IMR-90 (cell line): ENCODE measurements at regions not wholly inside any gene's neighbourhood (a gene's known extent, or its start where the extent isn't known, plus 50 kb on each side); places are given as distances from the start of the nearest gene placed in this dataset.

Experiments
- ATAC-seq: fragments of 200-7000 bp; cut with Tn5 transposase; 2 replicates; pipeline ENCODE4 v1.9.1; 2020; ENCODE audit warnings: low read depth, mild to moderate bottlenecking, moderate library complexity
- BruUV-seq: library from RNA; stranded (reverse); fragments of 400-500 nt; replicated peaks from 2 replicates; lab custom pipeline; 2021; lab: Mats Ljungman, UMichigan
- CTCF ChIA-PET: fragments of 300-600 bp; formaldehyde crosslinking; extraction: SDS; loops from one replicate; lab custom pipeline; 2021; ENCODE audit warnings: antibody characterized with exemption; lab: Yijun Ruan, JAX
- POLR2A ChIA-PET: fragments of 300-600 bp; sonication (Branson Sonifier 250); formaldehyde crosslinking; loops from one replicate; lab custom pipeline; 2022; ENCODE audit warnings: antibody characterized with exemption; ENCODE audit not compliant: unreplicated experiment; lab: Charles Lee
- DNase-seq: peaks from one replicate; pipeline ENCODE4 v3.0.0; 2013
- H2AFZ ChIP-seq: replicated peaks from 2 replicates; pipeline ENCODE3; 2013; ENCODE audit warnings: low read length, mild to moderate bottlenecking; ENCODE audit not compliant: poor library complexity
- H2AK5ac ChIP-seq: 2 replicates; pipeline ENCODE4 v1.6.1; 2013; ENCODE audit warnings: low read depth, low read length, inconsistent platforms
- H2AK9ac ChIP-seq: replicated peaks from 2 replicates; pipeline ENCODE3; 2013; ENCODE audit warnings: mild to moderate bottlenecking, low read depth, low read length, moderate library complexity; ENCODE audit not compliant: poor library complexity
- H2BK120ac ChIP-seq: 2 replicates; pipeline ENCODE4 v1.6.1; 2013; ENCODE audit warnings: low read depth, low read length, inconsistent platforms
- H2BK15ac ChIP-seq: 3 replicates; pipeline ENCODE4 v1.6.1; 2013; ENCODE audit warnings: low read depth, low read length, inconsistent platforms
- H2BK20ac ChIP-seq: 2 replicates; pipeline ENCODE4 v1.6.1; 2013; ENCODE audit warnings: low read depth, mild to moderate bottlenecking, inconsistent platforms, low read length, moderate library complexity
- H2BK5ac ChIP-seq: 2 replicates; pipeline ENCODE4 v1.6.1; 2013; ENCODE audit warnings: mild to moderate bottlenecking, low read depth, low read length, inconsistent platforms; ENCODE audit not compliant: poor library complexity, severe bottlenecking
- H3K14ac ChIP-seq: replicated peaks from 2 replicates; pipeline ENCODE4 v1.6.1; 2013; ENCODE audit warnings: low read depth, low read length, inconsistent platforms
- H3K18ac ChIP-seq: 2 replicates; pipeline ENCODE4 v1.6.1; 2013; ENCODE audit warnings: low read depth, low read length, control low read depth
- H3K23ac ChIP-seq: 2 replicates; pipeline ENCODE4 v1.6.1; 2013; ENCODE audit warnings: low read depth, low read length, inconsistent platforms
- H3K27ac ChIP-seq: 2 replicates; pipeline ENCODE4 v1.5.1; 2013; ENCODE audit warnings: mild to moderate bottlenecking, control low read depth, low read length; ENCODE audit not compliant: insufficient read depth
- H3K27me3 ChIP-seq: 2 replicates; pipeline ENCODE4 v1.6.1; 2013; ENCODE audit warnings: low read length; ENCODE audit not compliant: control insufficient read depth, insufficient read depth
- H3K36me3 ChIP-seq: 2 replicates; pipeline ENCODE4 v1.6.1; 2013; ENCODE audit warnings: low read length, mixed read lengths; ENCODE audit not compliant: control insufficient read depth, insufficient read depth
- H3K4ac ChIP-seq: 2 replicates; pipeline ENCODE4 v1.6.1; 2013; ENCODE audit warnings: low read depth, low read length, inconsistent platforms
- H3K4me1 ChIP-seq: 2 replicates; pipeline ENCODE4 v1.6.1; 2013; ENCODE audit warnings: low read length, mixed read lengths; ENCODE audit not compliant: control insufficient read depth, insufficient read depth
- H3K4me2 ChIP-seq: 2 replicates; pipeline ENCODE4 v1.6.1; 2013; ENCODE audit warnings: low read depth, mild to moderate bottlenecking, control low read depth, low read length, moderate library complexity
- H3K4me3 ChIP-seq: 2 replicates; pipeline ENCODE4 v1.5.1; 2013; ENCODE audit warnings: low read depth, mild to moderate bottlenecking, control low read depth, low read length, moderate library complexity; ENCODE audit not compliant: insufficient read depth
- H3K56ac ChIP-seq: 2 replicates; pipeline ENCODE4 v1.6.1; 2013; ENCODE audit warnings: low read length, inconsistent platforms; ENCODE audit not compliant: insufficient read depth; ENCODE audit errors: extremely low read depth
- H3K79me1 ChIP-seq, 2 experiments: 2 replicates each; pipeline ENCODE4 v1.6.1; 2013; ENCODE audit warnings: low read length in 2 of 2, inconsistent platforms in 1 of 2, low read depth in 1 of 2
- H3K9ac ChIP-seq: 2 replicates; pipeline ENCODE4 v1.6.1; 2013; ENCODE audit warnings: low read depth, low read length, control low read depth
- H3K9me1 ChIP-seq: 2 replicates; pipeline ENCODE4 v1.6.1; 2013; ENCODE audit warnings: low read length, inconsistent platforms; ENCODE audit not compliant: insufficient read depth
- H3K9me3 ChIP-seq: 2 replicates; pipeline ENCODE4 v1.6.1; 2013; ENCODE audit warnings: low read length; ENCODE audit not compliant: control insufficient read depth, insufficient read depth
- H4K20me1 ChIP-seq: 2 replicates; pipeline ENCODE4 v1.6.1; 2013; ENCODE audit warnings: low read length, inconsistent platforms; ENCODE audit not compliant: insufficient read depth
- H4K5ac ChIP-seq: 2 replicates; pipeline ENCODE4 v1.6.1; 2013; ENCODE audit warnings: mild to moderate bottlenecking, low read depth, low read length, control low read depth
- H4K8ac ChIP-seq, 2 experiments: 2 replicates each; pipeline ENCODE4 v1.6.1; 2013; ENCODE audit warnings: low read depth in 2 of 2, low read length in 2 of 2, control low read depth in 1 of 2, inconsistent platforms in 1 of 2
- H4K91ac ChIP-seq: 2 replicates; pipeline ENCODE4 v1.6.1; 2013; ENCODE audit warnings: low read depth, low read length, inconsistent platforms; ENCODE audit not compliant: insufficient read depth
- CEBPB ChIP-seq: IDR thresholded peaks from 2 replicates; pipeline ENCODE4 v1.6.1; 2012; ENCODE audit warnings: low read depth, low read length, improper control_type of control experiment
- CHD1 ChIP-seq: IDR thresholded peaks from 2 replicates; pipeline ENCODE4 v1.6.1; 2012; ENCODE audit warnings: low read depth, low read length, improper control_type of control experiment
- FOS ChIP-seq: fragments of 150-350 bp; IDR thresholded peaks from 2 replicates; pipeline ENCODE4 v1.6.1; 2016; ENCODE audit warnings: low read depth, low read length
- MAZ ChIP-seq: IDR thresholded peaks from 2 replicates; pipeline ENCODE4 v1.6.1; 2012; ENCODE audit warnings: low read depth, mild to moderate bottlenecking, low read length, improper control_type of control experiment, moderate library complexity, borderline replicate concordance
- NFE2L2 ChIP-seq: fragments of 150-350 bp; IDR thresholded peaks from 2 replicates; pipeline ENCODE4 v1.6.1; 2016; ENCODE audit warnings: low read depth, mild to moderate bottlenecking, low read length
- RFX5 ChIP-seq: IDR thresholded peaks from 2 replicates; pipeline ENCODE4 v1.8.0; 2012; ENCODE audit warnings: low read depth, mild to moderate bottlenecking, low read length, moderate library complexity
- SMC3 ChIP-seq: fragments of 150-350 bp; IDR thresholded peaks from 2 replicates; pipeline ENCODE4 v1.6.1; 2016; ENCODE audit warnings: low read depth, mild to moderate bottlenecking, antibody characterized with exemption, low read length, moderate library complexity
- WGBS, 2 experiments: methylation state at CpG; one replicate each; pipeline versions ENCODE4 v1.1.5 to v1.1.7; 2013; ENCODE audit warnings: missing lambda C conversion rate in 2 of 2; ENCODE audit not compliant: insufficient read length in 1 of 2; ENCODE audit errors: extremely low coverage in 2 of 2; 5-methylcytosine and 5-hydroxymethylcytosine counted together
- dilution Hi-C: fragments of 300-500 bp; cut with HindIII; formaldehyde crosslinking; loops from one replicate; pipeline ENCODE4 v1.14.3; 2018; ENCODE audit warnings: low sequenced_read_pairs; ENCODE audit not compliant: unreplicated experiment
- in situ Hi-C: fragments of 300-500 bp; cut with MboI; formaldehyde crosslinking; loops from 3 replicates; pipeline ENCODE4 v1.14.3; 2019; ENCODE audit warnings: low sequenced_read_pairs, inconsistent platforms, mixed read lengths
- intact Hi-C: fragments of 100-400 bp; cut with micrococcal nuclease; formaldehyde crosslinking; loops from 2 replicates; pipeline ENCODE4 v1.10.0; 2022
- TF ChIP-seq, protein P1 (sequence below): fragments of 150-350 bp; IDR thresholded peaks from 2 replicates; pipeline ENCODE4 v1.6.1; 2016; ENCODE audit warnings: low read depth, mild to moderate bottlenecking, low read length, moderate library complexity, borderline replicate concordance

DNA sequence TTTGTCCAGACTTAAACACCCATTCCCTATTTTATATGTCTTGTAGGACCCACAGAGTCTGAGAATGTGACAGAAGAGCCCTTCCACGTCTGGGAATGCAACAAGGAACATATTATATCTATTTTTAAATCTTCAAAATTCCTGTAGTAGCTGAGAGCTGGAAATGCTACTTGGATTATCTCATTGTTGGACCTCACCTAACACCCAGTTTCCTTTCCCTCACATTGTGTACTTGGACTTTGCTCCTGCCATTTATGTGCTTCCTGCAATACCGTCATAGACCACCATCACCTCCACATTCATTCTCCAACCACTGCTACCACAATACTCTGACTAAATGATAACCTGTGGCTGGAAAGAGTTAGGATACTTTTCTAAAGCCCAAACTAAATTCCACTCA lies 335.4 kb downstream of the COL12A1 start:
- intact Hi-C loops: no loop called here

More for the DNA sequence above, 335.4 kb downstream of the COL12A1 start:
- no peak for DNase-seq
- no peak overlapping the region for H2BK5ac ChIP-seq
- ATAC-seq: no peak
- H3K18ac ChIP-seq: no peak overlapping the region
- TF ChIP-seq SMC3 (no peak), FOS (no peak), CHD1 (no peak), RFX5 (no peak), NFE2L2 (no peak), MAZ (no peak), CEBPB (no peak)
- TF ChIP-seq, protein P1, sequence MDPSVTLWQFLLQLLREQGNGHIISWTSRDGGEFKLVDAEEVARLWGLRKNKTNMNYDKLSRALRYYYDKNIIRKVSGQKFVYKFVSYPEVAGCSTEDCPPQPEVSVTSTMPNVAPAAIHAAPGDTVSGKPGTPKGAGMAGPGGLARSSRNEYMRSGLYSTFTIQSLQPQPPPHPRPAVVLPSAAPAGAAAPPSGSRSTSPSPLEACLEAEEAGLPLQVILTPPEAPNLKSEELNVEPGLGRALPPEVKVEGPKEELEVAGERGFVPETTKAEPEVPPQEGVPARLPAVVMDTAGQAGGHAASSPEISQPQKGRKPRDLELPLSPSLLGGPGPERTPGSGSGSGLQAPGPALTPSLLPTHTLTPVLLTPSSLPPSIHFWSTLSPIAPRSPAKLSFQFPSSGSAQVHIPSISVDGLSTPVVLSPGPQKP: no peak
- H3K23ac ChIP-seq: no peak overlapping the region
- H3K9ac ChIP-seq: no peak overlapping the region
- POLR2A ChIA-PET: no interaction called here
- H3K9me3 ChIP-seq: no peaks in the 10 kb centered on the region
- no peak overlapping the region for H4K5ac ChIP-seq
- H3K36me3 ChIP-seq: no peaks in the 10 kb centered on the region
- no peak overlapping the region for H3K4me3 ChIP-seq
- no peaks in the 10 kb centered on the region for H3K79me1 ChIP-seq
- H3K14ac ChIP-seq: no peak overlapping the region; the same call in 1 of the 2 replicates
- H3K27me3 ChIP-seq: no peaks in the 10 kb centered on the region
- no peak overlapping the region for H2BK20ac ChIP-seq
- H2AK5ac ChIP-seq: no peak overlapping the region
- in situ Hi-C loops: no loop called here
- dilution Hi-C loops: no loop called here
- no TSS peak for BruUV-seq
- no peak overlapping the region for H3K4ac ChIP-seq
- H3K4me2 ChIP-seq: no peak overlapping the region
- H3K56ac ChIP-seq: no peak overlapping the region
- peaks cover 6% of the 10 kb centered on the region for H3K4me1 ChIP-seq
- no peak overlapping the region for H2BK15ac ChIP-seq
- no peak overlapping the region for H4K8ac ChIP-seq
- no peak overlapping the region for H2AK9ac ChIP-seq
- no CpG with 5 or more reads among the region's 2 CpGs for WGBS, 2 experiments
- no peak overlapping the region for H2AFZ ChIP-seq
- CTCF ChIA-PET: interaction anchor here (0.6 kb wide), 1 partner anchor 194 kb away, joined by 4 read pairs; no protein-coding TSS in a partner anchor
- H4K91ac ChIP-seq: no peak overlapping the region
- H3K9me1 ChIP-seq: no peaks in the 10 kb centered on the region
- H2BK120ac ChIP-seq: no peak overlapping the region
- H4K20me1 ChIP-seq: no peaks in the 10 kb centered on the region
- no peak overlapping the region for H3K27ac ChIP-seq
